ENCODE measurements at regions not wholly inside any gene's neighbourhood (a gene's known extent, or its start where the extent isn't known, plus 50 kb on each side); places are given as distances from the start of the nearest gene placed in this dataset.

DNA sequence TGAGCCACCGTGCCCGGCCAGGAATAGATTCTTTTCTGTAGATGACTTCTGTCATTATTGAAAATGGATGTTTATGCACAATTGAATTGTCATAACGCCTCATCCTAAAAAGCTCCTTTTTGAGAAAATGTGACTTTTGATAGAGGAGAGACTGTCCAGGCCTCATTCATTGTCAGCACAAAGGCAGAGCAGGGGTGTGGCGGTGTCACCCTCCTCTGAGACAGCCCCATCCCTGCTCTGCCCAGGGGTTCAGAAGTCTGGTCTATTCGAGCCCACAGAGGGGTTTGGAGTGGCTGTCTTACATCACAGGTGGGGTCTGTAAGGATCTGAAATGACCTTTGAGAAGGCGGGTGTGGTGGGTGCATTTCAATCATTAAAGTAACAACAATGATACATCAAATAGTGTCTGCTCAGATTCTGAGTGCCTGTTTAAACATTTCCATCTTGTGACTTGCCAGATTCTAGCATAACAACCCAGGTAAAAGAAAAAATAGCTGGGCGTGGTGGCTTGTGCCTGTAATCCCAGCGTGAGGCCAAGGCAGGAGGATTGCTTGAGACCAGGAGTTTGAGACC, 161.0 kb downstream of the SEC14L1 start:
- TF ChIP-seq, protein P1, sequence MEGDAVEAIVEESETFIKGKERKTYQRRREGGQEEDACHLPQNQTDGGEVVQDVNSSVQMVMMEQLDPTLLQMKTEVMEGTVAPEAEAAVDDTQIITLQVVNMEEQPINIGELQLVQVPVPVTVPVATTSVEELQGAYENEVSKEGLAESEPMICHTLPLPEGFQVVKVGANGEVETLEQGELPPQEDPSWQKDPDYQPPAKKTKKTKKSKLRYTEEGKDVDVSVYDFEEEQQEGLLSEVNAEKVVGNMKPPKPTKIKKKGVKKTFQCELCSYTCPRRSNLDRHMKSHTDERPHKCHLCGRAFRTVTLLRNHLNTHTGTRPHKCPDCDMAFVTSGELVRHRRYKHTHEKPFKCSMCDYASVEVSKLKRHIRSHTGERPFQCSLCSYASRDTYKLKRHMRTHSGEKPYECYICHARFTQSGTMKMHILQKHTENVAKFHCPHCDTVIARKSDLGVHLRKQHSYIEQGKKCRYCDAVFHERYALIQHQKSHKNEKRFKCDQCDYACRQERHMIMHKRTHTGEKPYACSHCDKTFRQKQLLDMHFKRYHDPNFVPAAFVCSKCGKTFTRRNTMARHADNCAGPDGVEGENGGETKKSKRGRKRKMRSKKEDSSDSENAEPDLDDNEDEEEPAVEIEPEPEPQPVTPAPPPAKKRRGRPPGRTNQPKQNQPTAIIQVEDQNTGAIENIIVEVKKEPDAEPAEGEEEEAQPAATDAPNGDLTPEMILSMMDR (conservative IDR thresholded peaks at IDR 0.05): no peak
- peak overlapping the region; percentile 18; the same call in 1 of the 2 replicates for H3K27ac ChIP-seq

DNA sequence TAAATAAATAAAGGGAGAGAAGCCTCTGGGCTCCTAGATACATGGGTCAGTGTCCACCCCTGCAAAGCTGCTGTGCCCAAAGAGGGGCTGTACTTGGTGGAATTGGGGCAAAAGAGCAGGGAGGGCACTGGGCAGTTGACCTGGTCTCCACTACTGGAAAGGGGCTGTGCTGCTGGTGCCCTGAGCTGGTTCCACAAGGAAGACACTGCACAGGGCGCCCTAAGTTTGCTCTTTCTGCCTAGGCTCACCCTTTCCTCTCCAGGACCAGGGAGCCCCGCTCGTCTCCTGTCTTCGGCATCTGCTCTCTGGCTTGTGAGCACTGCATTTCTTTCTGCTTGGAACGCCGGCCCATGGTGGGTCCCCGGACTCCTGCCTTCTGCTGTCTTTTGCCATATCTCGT, 161.9 kb downstream of the SEC14L1 start:
- TF ChIP-seq, protein P1 (conservative IDR thresholded peaks at IDR 0.05): no peak
- H3K27ac ChIP-seq: 0 out of 2 replicates have a peak overlapping the region, but pooled peaks have one; percentile 18

- peak overlapping the region; percentile 14; the same call in 1 of the 2 replicates for H3K27ac ChIP-seq
- TF ChIP-seq, protein P1 (conservative IDR thresholded peaks at IDR 0.05): no peak
These were observed 162.9 kb downstream of the SEC14L1 start for GRCh38 chr17:77303620-77304019.

GRCh38 chr17:77304051-77304745, 163.4 kb downstream of the SEC14L1 start:
- TF ChIP-seq, protein P1 (conservative IDR thresholded peaks at IDR 0.05): no peak
- peak overlapping the region; percentile 14; the same call in 1 of the 2 replicates for H3K27ac ChIP-seq

DNA sequence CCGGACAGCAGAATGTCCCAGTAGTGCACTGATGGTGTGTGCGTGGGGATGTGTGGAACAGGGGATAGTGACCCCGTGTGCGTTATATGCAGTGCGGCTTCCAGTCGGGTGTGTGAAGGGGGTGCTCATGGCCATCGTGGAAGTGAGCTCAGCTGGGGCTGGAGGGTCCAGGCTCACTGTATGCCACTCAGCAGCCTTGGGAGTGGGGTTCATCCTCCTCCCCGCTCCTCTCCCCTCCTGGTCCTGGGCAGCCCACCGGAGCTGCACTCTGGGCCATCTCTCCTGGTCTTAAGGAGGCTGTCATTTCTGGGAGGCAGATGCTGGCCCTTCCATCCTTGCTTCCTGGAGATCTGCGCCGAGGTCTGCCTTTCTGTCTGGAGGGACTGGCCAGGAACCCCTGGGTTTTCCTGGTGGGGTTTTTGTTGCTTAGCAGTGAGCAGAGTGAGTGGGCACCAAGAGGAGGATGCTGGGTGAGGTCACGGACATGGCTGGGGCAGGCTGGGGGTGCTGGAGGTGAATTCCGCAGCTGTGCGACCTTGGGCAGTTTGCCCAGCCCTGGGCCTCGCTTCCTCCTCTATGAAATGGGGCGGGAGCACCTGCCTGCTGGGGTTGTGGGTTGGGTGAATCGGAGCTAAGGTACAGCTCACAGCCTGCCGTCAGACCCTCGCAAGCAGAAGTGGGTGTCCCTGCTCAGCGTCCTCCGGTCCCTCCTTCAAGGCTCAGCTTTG, 164.1 kb downstream of the SEC14L1 start:
- peak overlapping the region; percentile 14; the same call in 1 of the 2 replicates for H3K27ac ChIP-seq
- TF ChIP-seq, protein P1 (conservative IDR thresholded peaks at IDR 0.05): no peak

DNA sequence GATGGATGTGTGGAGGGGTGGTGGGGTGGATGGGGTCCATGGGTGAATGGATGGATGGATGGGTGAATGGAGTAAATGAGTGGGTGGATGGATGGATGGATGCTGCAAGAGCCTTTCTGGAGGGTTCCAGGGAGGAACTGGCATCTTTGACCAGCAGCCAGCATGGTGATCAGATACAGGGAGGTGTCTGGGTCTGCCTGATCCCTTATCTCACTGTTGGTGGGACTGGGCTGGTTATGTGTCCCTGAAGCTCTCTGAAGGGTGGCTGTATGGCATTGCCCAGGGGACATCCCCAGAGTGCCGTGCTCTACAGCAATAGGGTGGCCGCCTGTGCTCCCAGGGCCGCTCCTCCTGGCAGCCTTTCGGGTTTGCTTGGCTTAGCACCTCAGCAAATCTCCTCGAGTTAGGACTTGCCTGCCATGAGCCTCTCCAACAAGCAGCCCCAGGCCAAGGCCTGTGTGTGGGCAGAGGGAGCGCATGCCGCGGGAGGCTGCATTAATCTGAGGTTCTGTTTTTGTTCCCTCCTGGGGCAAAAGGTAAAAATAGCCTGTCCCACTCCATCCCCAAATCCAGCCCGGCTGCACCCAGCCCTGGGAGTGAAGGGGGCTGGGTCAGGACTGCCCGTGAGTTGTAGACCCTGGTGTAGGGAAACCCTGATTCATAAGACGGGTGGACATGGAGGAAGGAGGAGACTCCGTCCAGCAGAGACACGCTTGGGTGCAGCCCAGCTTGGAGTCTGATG, 165.4 kb downstream of the SEC14L1 start:
- peak overlapping the region; percentile 9; the same call in 1 of the 2 replicates for H3K27ac ChIP-seq
- TF ChIP-seq, protein P1 (conservative IDR thresholded peaks at IDR 0.05): no peak

All from VCaP (cell line).